Fibroblast of pulmonary artery (primary cell): ENCODE measurements at regions not wholly inside any gene's neighbourhood (a gene's known extent, or its start where the extent isn't known, plus 50 kb on each side); places are given as distances from the start of the nearest gene placed in this dataset.

ENCODE experiments used
- DNase-seq: peaks from one replicate; pipeline ENCODE4 v3.0.0-alpha.2; 2010; ENCODE audit warnings: low read depth
- H3K4me3 ChIP-seq: replicated peaks from 2 replicates; pipeline ENCODE4 v1.5.1; 2011; ENCODE audit warnings: low read depth, mild to moderate bottlenecking, control low read depth, low read length, moderate library complexity
- CTCF ChIP-seq: IDR thresholded peaks from 2 replicates; pipeline ENCODE4 v1.5.1; 2011; ENCODE audit warnings: mild to moderate bottlenecking, control low read depth, low read length, inconsistent platforms; ENCODE audit errors: missing control alignments

GRCh38 chr5:135714126-135714894 is 120.2 kb upstream of the SLC25A48 start:
- no peak overlapping the region for H3K4me3 ChIP-seq
- no peak for DNase-seq
- no peak for TF ChIP-seq CTCF

- no peak for DNase-seq
- TF ChIP-seq CTCF, result no peak
- no peak overlapping the region for H3K4me3 ChIP-seq
These were observed 121.1 kb upstream of the SLC25A48 start for GRCh38 chr5:135713161-135713915.

GRCh38 chr5:135711911-135712310 is 122.6 kb upstream of the SLC25A48 start:
- no peak overlapping the region for H3K4me3 ChIP-seq
- no peak for DNase-seq
- TF ChIP-seq CTCF, result no peak

- H3K4me3 ChIP-seq, result no peak overlapping the region
- no peak for TF ChIP-seq CTCF
- no peak for DNase-seq
These were observed 124.3 kb upstream of the SLC25A48 start for GRCh38 chr5:135710045-135710675.

GRCh38 chr5:135709208-135709575 is 125.3 kb upstream of the SLC25A48 start:
- DNase-seq, result no peak
- TF ChIP-seq CTCF, result no peak
- no peak overlapping the region for H3K4me3 ChIP-seq

GRCh38 chr5:135708481-135709207 is 125.8 kb upstream of the SLC25A48 start:
- no peak for TF ChIP-seq CTCF
- DNase-seq, result no peak
- H3K4me3 ChIP-seq, result no peak overlapping the region
